DOHH2 (cell line): ENCODE measurements at regions not wholly inside any gene's neighbourhood (a gene's known extent, or its start where the extent isn't known, plus 50 kb on each side); places are given as distances from the start of the nearest gene placed in this dataset.

Experiments used
- H3F3A ChIP-seq: fragments of 200-600 bp; sonication (generic), shearing (Covaris generic); 2 replicates; pipeline ENCODE4 v1.6.0; 2016; ENCODE audit warnings: antibody characterized with exemption, mild to moderate bottlenecking; ENCODE audit not compliant: control insufficient read depth, insufficient read depth
- H3K27ac ChIP-seq: fragments of 200-600 bp; sonication (generic); 2 replicates; pipeline ENCODE4 v1.5.1; 2014; ENCODE audit warnings: low read depth, mild to moderate bottlenecking, low read length, moderate library complexity
- H3K27me3 ChIP-seq: fragments of 200-600 bp; sonication (generic); 2 replicates; pipeline ENCODE4 v1.6.1; 2014; ENCODE audit warnings: mild to moderate bottlenecking, low read length, mixed read lengths; ENCODE audit not compliant: control insufficient read depth
- H3K36me3 ChIP-seq: fragments of 200-600 bp; sonication (generic); 2 replicates; pipeline ENCODE4 v1.6.1; 2014; ENCODE audit warnings: mild to moderate bottlenecking, low read length, moderate library complexity, mixed read lengths; ENCODE audit not compliant: control insufficient read depth
- H3K4me1 ChIP-seq: fragments of 200-600 bp; sonication (generic); 2 replicates; pipeline ENCODE4 v1.6.1; 2014; ENCODE audit warnings: mild to moderate bottlenecking, low read length, mixed read lengths; ENCODE audit not compliant: control insufficient read depth
- H3K4me2 ChIP-seq: fragments of 200-600 bp; sonication (generic); 2 replicates; pipeline ENCODE4 v1.6.0; 2014; ENCODE audit warnings: mild to moderate bottlenecking, low read length, moderate library complexity
- H3K4me3 ChIP-seq: fragments of 200-600 bp; sonication (generic); 2 replicates; pipeline ENCODE4 v1.5.1; 2014; ENCODE audit warnings: mild to moderate bottlenecking, low read length, mixed read lengths
- H3K79me2 ChIP-seq: fragments of 200-600 bp; sonication (generic); 2 replicates; pipeline ENCODE4 v1.6.1; 2014; ENCODE audit warnings: mild to moderate bottlenecking, low read length, mixed read lengths; ENCODE audit not compliant: control insufficient read depth
- H3K9me2 ChIP-seq: fragments of 200-600 bp; sonication (generic); replicated peaks from 2 replicates; pipeline ENCODE4 v1.6.1; 2014; ENCODE audit warnings: mild to moderate bottlenecking, low read length, mixed read lengths; ENCODE audit not compliant: control insufficient read depth
- H3K9me3 ChIP-seq: fragments of 200-600 bp; sonication (generic); 2 replicates; pipeline ENCODE4 v1.6.1; 2014; ENCODE audit warnings: antibody characterized with exemption, low read length, mixed read lengths; ENCODE audit not compliant: control insufficient read depth, insufficient read depth
- H4K20me1 ChIP-seq: fragments of 200-600 bp; sonication (generic); 2 replicates; pipeline ENCODE4 v1.6.0; 2014; ENCODE audit warnings: low read depth, mild to moderate bottlenecking, antibody characterized with exemption, low read length, moderate library complexity; ENCODE audit not compliant: control insufficient read depth, insufficient read depth
- EZH2phosphoT487 ChIP-seq: fragments of 200-600 bp; sonication (generic); IDR thresholded peaks from 2 replicates; pipeline ENCODE4 v1.6.1; 2017; ENCODE audit warnings: borderline replicate concordance, mild to moderate bottlenecking, antibody characterized with exemption, low read length, moderate library complexity, mixed read lengths
- TF ChIP-seq, protein P1 (sequence below): fragments of 200-600 bp; sonication (generic); IDR thresholded peaks from one replicate; pipeline ENCODE4 v1.5.1; 2014; ENCODE audit warnings: antibody characterized with exemption, mild to moderate bottlenecking, low read depth, low read length; ENCODE audit not compliant: poor library complexity, severe bottlenecking

- no peaks in the 10 kb centered on the region for H4K20me1 ChIP-seq
- no peak for TF ChIP-seq EZH2phosphoT487
- TF ChIP-seq, protein P1, sequence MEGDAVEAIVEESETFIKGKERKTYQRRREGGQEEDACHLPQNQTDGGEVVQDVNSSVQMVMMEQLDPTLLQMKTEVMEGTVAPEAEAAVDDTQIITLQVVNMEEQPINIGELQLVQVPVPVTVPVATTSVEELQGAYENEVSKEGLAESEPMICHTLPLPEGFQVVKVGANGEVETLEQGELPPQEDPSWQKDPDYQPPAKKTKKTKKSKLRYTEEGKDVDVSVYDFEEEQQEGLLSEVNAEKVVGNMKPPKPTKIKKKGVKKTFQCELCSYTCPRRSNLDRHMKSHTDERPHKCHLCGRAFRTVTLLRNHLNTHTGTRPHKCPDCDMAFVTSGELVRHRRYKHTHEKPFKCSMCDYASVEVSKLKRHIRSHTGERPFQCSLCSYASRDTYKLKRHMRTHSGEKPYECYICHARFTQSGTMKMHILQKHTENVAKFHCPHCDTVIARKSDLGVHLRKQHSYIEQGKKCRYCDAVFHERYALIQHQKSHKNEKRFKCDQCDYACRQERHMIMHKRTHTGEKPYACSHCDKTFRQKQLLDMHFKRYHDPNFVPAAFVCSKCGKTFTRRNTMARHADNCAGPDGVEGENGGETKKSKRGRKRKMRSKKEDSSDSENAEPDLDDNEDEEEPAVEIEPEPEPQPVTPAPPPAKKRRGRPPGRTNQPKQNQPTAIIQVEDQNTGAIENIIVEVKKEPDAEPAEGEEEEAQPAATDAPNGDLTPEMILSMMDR, result no peak
- H3K9me2 ChIP-seq, result no peaks in the 10 kb centered on the region
- H3K9me3 ChIP-seq, result no peaks in the 10 kb centered on the region
- H3F3A ChIP-seq, result no peaks in the 10 kb centered on the region
- no peak overlapping the region for H3K4me2 ChIP-seq
- H3K36me3 ChIP-seq, result no peaks in the 10 kb centered on the region
- no peaks in the 10 kb centered on the region for H3K4me1 ChIP-seq
- no peak overlapping the region for H3K27ac ChIP-seq
- H3K27me3 ChIP-seq, result no peaks in the 10 kb centered on the region
- H3K4me3 ChIP-seq, result no peak overlapping the region
- H3K79me2 ChIP-seq, result no peaks in the 10 kb centered on the region
Measured at GRCh38 chr5:82987188-82987587, 90.0 kb downstream of the TMEM167A start.

DNA sequence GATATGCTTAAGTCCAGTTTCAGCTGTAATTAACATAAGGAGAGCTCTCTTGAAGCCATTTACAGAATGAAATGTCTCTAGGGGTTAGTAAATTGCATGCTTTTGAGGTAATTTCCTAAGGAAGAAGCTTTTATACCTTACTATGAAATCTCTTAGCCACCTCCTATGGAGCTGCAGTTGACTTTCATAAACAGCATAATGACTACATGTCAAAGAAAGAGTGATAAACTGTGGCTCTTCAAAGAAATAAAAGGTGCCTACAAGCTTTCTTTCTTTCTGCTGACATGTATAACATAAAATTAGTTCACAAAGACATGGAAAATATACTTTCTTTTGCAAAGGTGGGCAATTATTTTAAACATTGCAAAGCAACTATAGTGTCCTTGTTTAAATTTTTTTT lies 90.8 kb downstream of the TMEM167A start:
- Histone ChIP-seq H3K36me3 (no peaks in the 10 kb centered on the region), H3K79me2 (no peaks in the 10 kb centered on the region), H3K9me3 (no peaks in the 10 kb centered on the region), H3K4me3 (no peak overlapping the region), H3K4me1 (no peaks in the 10 kb centered on the region), H3K9me2 (no peaks in the 10 kb centered on the region), H3K27ac (no peak overlapping the region), H4K20me1 (no peaks in the 10 kb centered on the region), H3F3A (no peaks in the 10 kb centered on the region), H3K27me3 (no peaks in the 10 kb centered on the region), H3K4me2 (no peak overlapping the region)
- TF ChIP-seq, protein P1, result no peak
- no peak for TF ChIP-seq EZH2phosphoT487

DNA sequence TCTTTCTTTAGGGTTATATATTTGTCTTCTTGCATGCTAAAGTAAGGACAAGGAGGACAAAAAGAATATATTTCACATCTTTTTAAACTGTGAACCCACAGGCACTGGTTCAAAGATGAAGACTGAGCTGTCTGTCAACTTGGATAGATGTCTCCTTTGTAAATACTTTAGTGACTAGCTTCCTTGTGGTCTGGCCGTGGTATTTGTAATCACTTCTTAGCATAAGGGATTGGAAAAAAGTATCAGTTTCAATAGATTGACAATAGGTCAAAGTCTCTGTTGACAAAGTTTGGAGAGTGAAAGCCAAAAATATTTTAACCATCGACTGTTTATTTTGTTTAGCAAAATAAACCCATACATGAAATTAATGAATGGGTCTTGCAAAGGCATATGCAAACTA lies 91.4 kb downstream of the TMEM167A start:
- TF ChIP-seq EZH2phosphoT487, result no peak
- TF ChIP-seq, protein P1, result no peak
- Histone ChIP-seq H3K27me3 (no peaks in the 10 kb centered on the region), H3K27ac (no peak overlapping the region), H3K79me2 (no peaks in the 10 kb centered on the region), H3K9me3 (no peaks in the 10 kb centered on the region), H3K4me3 (no peak overlapping the region), H3K9me2 (no peaks in the 10 kb centered on the region), H3K4me1 (no peaks in the 10 kb centered on the region), H3K36me3 (no peaks in the 10 kb centered on the region), H4K20me1 (no peaks in the 10 kb centered on the region), H3F3A (no peaks in the 10 kb centered on the region), H3K4me2 (no peak overlapping the region)
